Activated B cell treated with CpG ODN at 0.5 μM for 24 hours (primary cell): ENCODE measurements at regions not wholly inside any gene's neighbourhood (a gene's known extent, or its start where the extent isn't known, plus 50 kb on each side); places are given as distances from the start of the nearest gene placed in this dataset.

Source experiments
- ATAC-seq: fragments of 200-7000 bp; cut with Tn5 transposase; one replicate; pipeline ENCODE4 v1.10.0; 2021; ENCODE audit warnings: low read depth, mild to moderate bottlenecking, moderate library complexity
- CTCF ChIA-PET: fragments of 350-600 bp; sonication (Branson Sonifier 250); formaldehyde crosslinking; loops from one replicate; lab custom pipeline; 2021; ENCODE audit warnings: antibody characterized with exemption; lab: Charles Lee
- POLR2A ChIA-PET: fragments of 350-600 bp; sonication (Branson Sonifier 250); formaldehyde crosslinking; loops from one replicate; lab custom pipeline; 2021; ENCODE audit warnings: antibody characterized with exemption; lab: Charles Lee
- DNase-seq: peaks from one replicate; pipeline ENCODE4 v3.0.0; 2022
- H3K27ac Mint-ChIP-seq: one replicate; pipeline ENCODE4 v1.8.0; 2020; ENCODE audit warnings: mixed read lengths
- H3K27me3 Mint-ChIP-seq: one replicate; pipeline ENCODE4 v1.8.0; 2021; ENCODE audit warnings: mixed read lengths
- H3K36me3 Mint-ChIP-seq: one replicate; pipeline ENCODE4 v1.8.0; 2021; ENCODE audit warnings: low read depth, mixed read lengths
- H3K4me1 Mint-ChIP-seq: one replicate; pipeline ENCODE4 v1.8.0; 2021; ENCODE audit warnings: mixed read lengths
- H3K4me3 Mint-ChIP-seq: one replicate; pipeline ENCODE4 v1.8.0; 2020; ENCODE audit warnings: mild to moderate bottlenecking, mixed read lengths
- H3K9me3 Mint-ChIP-seq: one replicate; pipeline ENCODE4 v1.8.0; 2020; ENCODE audit warnings: mixed read lengths
- intact Hi-C: fragments of 100-400 bp; cut with micrococcal nuclease; formaldehyde crosslinking; loops from one replicate; pipeline ENCODE4 v1.15.1; 2024
- TF ChIP-seq, protein P1 (sequence below): fragments of 200-600 bp; IDR thresholded peaks from one replicate; pipeline ENCODE4 v1.8.0; 2022; ENCODE audit warnings: antibody characterized with exemption, mild to moderate bottlenecking

DNA sequence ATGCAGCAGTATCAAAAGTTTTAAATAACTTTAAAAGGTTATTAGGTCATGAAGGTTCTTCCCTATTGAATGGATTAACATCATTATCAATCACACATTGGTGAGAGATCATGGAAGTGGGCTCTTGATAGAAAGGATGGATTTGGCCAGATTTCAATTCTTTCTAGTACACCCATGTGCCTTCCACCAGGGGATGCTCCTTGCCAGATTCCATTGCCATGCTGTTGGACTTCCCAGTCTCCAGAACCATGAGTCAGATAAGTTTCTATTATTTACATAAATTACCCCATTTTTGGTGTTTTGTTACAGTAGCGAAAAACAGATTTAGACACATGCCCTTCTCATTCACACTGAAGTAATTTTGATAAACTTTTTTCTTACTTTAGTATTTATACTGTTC lies 1010.6 kb upstream of the C9orf72 start:
- TF ChIP-seq, protein P1, sequence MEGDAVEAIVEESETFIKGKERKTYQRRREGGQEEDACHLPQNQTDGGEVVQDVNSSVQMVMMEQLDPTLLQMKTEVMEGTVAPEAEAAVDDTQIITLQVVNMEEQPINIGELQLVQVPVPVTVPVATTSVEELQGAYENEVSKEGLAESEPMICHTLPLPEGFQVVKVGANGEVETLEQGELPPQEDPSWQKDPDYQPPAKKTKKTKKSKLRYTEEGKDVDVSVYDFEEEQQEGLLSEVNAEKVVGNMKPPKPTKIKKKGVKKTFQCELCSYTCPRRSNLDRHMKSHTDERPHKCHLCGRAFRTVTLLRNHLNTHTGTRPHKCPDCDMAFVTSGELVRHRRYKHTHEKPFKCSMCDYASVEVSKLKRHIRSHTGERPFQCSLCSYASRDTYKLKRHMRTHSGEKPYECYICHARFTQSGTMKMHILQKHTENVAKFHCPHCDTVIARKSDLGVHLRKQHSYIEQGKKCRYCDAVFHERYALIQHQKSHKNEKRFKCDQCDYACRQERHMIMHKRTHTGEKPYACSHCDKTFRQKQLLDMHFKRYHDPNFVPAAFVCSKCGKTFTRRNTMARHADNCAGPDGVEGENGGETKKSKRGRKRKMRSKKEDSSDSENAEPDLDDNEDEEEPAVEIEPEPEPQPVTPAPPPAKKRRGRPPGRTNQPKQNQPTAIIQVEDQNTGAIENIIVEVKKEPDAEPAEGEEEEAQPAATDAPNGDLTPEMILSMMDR, result no peak
- Mint-ChIP-seq H3K9me3 (peaks cover 8% of the 10 kb centered on the region), H3K27ac (no peak overlapping the region), H3K27me3 (no peaks in the 10 kb centered on the region), H3K4me1 (no peaks in the 10 kb centered on the region), H3K36me3 (no peaks in the 10 kb centered on the region), H3K4me3 (no peak overlapping the region)
- intact Hi-C loops, result no loop called here
- no peak for ATAC-seq
- ChIA-PET CTCF (no interaction called here), POLR2A (no interaction called here)
- DNase-seq, result no peak

DNA sequence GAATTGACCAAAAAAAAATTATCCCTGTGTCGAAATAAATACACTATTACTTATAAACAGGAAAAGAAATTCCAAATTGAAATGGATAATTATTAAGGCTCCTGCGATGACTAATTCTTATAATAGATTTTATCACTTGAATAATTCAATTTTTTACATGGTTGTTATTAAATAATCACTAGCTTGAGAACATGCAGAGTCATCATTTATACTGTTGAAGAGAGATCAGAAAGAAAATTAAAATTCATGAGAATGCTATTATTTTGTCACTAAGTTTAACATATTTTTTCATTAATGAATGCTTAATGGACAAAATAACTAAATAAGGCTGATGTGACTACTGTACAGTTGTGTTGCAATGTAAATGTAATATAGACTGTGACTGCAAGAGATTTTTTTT lies 1011.3 kb upstream of the C9orf72 start:
- POLR2A ChIA-PET, result no interaction called here
- no peaks in the 10 kb centered on the region for H3K36me3 Mint-ChIP-seq
- TF ChIP-seq, protein P1, result no peak
- intact Hi-C loops, result no loop called here
- H3K9me3 Mint-ChIP-seq, result peaks cover 8% of the 10 kb centered on the region
- no peaks in the 10 kb centered on the region for H3K4me1 Mint-ChIP-seq
- no peak for DNase-seq
- ATAC-seq, result no peak
- CTCF ChIA-PET, result no interaction called here
- no peaks in the 10 kb centered on the region for H3K27me3 Mint-ChIP-seq
- H3K27ac Mint-ChIP-seq, result no peak overlapping the region
- no peak overlapping the region for H3K4me3 Mint-ChIP-seq

DNA sequence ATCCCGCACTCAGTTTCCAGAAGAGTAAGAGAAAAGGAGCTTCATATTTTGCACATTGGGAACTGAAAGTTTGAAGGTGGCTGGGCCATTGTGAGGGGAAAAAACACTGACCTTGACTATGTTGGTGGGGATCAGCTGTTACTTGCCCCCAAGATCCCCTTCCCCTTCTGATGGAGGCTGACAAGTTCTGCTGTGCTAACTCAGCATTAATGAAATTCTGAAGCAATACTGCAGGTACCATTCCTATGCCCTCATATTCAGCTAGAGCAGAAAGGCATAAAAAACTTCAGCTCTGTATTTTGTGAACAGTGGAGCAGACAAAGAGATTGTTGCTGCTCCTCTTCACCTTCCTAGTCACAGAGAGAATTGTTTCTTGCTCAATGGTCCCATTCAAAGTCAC lies 1013.8 kb upstream of the C9orf72 start:
- no peaks in the 10 kb centered on the region for H3K36me3 Mint-ChIP-seq
- CTCF ChIA-PET, result no interaction called here
- intact Hi-C loops, result no loop called here
- ATAC-seq, result no peak
- DNase-seq, result no peak
- no peaks in the 10 kb centered on the region for H3K4me1 Mint-ChIP-seq
- peaks cover 12% of the 10 kb centered on the region for H3K9me3 Mint-ChIP-seq
- H3K27ac Mint-ChIP-seq, result no peak overlapping the region
- TF ChIP-seq, protein P1, result no peak
- POLR2A ChIA-PET, result no interaction called here
- H3K4me3 Mint-ChIP-seq, result no peak overlapping the region
- H3K27me3 Mint-ChIP-seq, result no peaks in the 10 kb centered on the region

DNA sequence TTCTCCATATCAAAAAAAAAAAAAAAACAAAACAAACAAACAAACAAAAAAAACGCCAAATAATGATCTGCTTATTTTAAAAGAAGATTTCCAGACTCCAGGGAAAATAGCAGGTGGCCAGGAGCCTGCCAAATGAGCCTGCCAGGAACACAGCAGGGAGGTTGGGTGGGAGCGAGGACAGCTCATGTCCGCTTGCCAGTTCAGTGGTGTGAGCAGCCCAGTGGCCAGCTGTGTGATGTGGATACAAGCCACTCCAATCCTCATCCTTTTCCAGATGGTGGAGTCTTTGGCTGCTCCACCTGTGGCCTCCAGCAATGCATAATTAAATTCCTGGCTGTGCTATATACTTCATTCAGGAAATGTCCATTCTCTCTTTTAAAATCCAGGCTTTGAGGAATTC lies 1025.1 kb upstream of the C9orf72 start:
- TF ChIP-seq, protein P1, result no peak
- no peaks in the 10 kb centered on the region for H3K4me1 Mint-ChIP-seq
- ChIA-PET POLR2A (no interaction called here), CTCF (no interaction called here)
- H3K36me3 Mint-ChIP-seq, result no peaks in the 10 kb centered on the region
- H3K27ac Mint-ChIP-seq, result no peak overlapping the region
- DNase-seq, result no peak
- ATAC-seq, result no peak
- intact Hi-C loops, result no loop called here
- no peaks in the 10 kb centered on the region for H3K9me3 Mint-ChIP-seq
- no peaks in the 10 kb centered on the region for H3K27me3 Mint-ChIP-seq
- no peak overlapping the region for H3K4me3 Mint-ChIP-seq

DNA sequence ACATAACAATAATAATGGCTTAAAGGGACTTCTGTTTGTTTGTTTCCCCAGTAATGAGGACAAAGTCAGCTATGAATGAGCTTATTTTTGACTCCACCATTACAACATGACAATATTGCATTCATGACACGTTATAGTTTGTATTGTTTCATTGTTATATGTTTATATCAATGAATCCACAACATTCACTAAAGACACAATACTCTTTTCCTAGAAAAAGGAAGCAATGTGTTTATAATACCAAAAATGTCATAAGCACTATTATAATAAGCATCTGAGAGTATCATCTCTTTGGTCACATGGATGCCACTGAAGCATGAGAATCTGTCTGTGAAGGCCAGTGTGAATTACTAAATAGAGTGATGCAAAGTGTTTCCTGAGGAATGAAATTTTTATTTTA lies 1026.9 kb upstream of the C9orf72 start:
- DNase-seq, result no peak
- Mint-ChIP-seq H3K9me3 (no peaks in the 10 kb centered on the region), H3K27ac (no peak overlapping the region), H3K4me1 (no peaks in the 10 kb centered on the region), H3K4me3 (no peak overlapping the region), H3K27me3 (no peaks in the 10 kb centered on the region), H3K36me3 (no peaks in the 10 kb centered on the region)
- TF ChIP-seq, protein P1, result no peak
- CTCF ChIA-PET, result no interaction called here
- intact Hi-C loops, result no loop called here
- ATAC-seq, result no peak
- POLR2A ChIA-PET, result no interaction called here
